ENCODE measurements at regions not wholly inside any gene's neighbourhood (a gene's known extent, or its start where the extent isn't known, plus 50 kb on each side); places are given as distances from the start of the nearest gene placed in this dataset.

- WGBS, 2 donors: 67 to 83% methylated on average over 2 of the region's 2 CpGs
These were observed 208.9 kb upstream of the SLC10A2 start for GRCh38 chr13:103275081-103275480.

DNA sequence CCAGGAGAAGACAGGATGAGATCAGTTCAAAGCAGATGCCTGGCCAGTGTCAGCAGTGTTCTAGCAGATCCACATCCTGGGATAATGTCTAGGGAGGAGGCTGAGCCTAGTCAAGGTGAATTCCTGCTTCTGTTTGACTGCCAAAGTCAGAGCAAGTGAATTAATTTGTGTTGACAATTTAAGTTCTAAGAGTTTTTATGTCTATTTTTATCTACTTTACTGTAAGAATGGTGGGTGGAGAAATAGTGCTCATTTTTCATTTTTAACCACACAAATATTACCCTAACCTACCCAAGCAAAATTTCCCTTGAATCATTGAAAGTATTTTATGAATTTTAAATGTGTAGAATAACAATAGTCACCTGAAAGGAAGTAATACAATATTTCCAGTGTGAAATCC lies 207.6 kb upstream of the SLC10A2 start:
- DNase-seq: no peak
- H3K9me3 ChIP-seq: no peaks in the 10 kb centered on the region

More at GRCh38 chr13:103275081-103275480, 208.9 kb upstream of the SLC10A2 start:
- intact Hi-C loops (cut with DNase I): no loop called here
- no peak overlapping the region for H3K27ac ChIP-seq
- DNase-seq: no peak
- no peaks in the 10 kb centered on the region for H3K9me3 ChIP-seq
- no peaks in the 10 kb centered on the region for H3K36me3 ChIP-seq (replicated peaks in 1 of 2; ENCODE audit: insufficient read depth in 1 of 2, low read depth in 2 of 2)
- H3K4me1 ChIP-seq: no peaks in the 10 kb centered on the region
- H3K27me3 ChIP-seq: no peaks in the 10 kb centered on the region
- no peak for TF ChIP-seq POLR2A (IDR thresholded peaks at IDR 0.05)
- TF ChIP-seq, protein P1, sequence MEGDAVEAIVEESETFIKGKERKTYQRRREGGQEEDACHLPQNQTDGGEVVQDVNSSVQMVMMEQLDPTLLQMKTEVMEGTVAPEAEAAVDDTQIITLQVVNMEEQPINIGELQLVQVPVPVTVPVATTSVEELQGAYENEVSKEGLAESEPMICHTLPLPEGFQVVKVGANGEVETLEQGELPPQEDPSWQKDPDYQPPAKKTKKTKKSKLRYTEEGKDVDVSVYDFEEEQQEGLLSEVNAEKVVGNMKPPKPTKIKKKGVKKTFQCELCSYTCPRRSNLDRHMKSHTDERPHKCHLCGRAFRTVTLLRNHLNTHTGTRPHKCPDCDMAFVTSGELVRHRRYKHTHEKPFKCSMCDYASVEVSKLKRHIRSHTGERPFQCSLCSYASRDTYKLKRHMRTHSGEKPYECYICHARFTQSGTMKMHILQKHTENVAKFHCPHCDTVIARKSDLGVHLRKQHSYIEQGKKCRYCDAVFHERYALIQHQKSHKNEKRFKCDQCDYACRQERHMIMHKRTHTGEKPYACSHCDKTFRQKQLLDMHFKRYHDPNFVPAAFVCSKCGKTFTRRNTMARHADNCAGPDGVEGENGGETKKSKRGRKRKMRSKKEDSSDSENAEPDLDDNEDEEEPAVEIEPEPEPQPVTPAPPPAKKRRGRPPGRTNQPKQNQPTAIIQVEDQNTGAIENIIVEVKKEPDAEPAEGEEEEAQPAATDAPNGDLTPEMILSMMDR (IDR thresholded peaks at IDR 0.05): no peak
- H3K4me3 ChIP-seq: no peak overlapping the region
- no peak for ATAC-seq

DNA sequence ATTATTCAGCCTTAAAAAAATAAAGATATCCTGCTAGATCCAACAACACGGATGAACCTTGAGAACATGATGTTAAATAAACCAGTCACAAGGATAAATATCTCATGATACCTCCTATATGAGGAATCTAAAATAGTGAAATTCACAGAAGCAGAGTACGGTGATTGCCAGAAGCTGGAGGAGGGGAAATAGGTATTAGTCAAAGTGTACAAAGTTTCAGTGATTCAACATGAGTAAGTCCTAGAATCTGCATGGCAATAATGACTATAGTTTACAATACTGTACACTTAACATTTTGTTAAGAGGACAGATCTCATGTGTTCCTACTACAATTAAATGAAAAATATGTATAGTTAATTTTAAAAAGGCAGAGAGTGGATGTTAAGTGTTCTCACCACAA lies 206.6 kb upstream of the SLC10A2 start:
- Histone ChIP-seq H3K27ac (no peak overlapping the region), H3K9me3 (no peaks in the 10 kb centered on the region), H3K27me3 (no peaks in the 10 kb centered on the region), H3K4me1 (no peaks in the 10 kb centered on the region), H3K36me3 (replicated peaks in 1 of 2; ENCODE audit: insufficient read depth in 1 of 2, low read depth in 2 of 2) (no peaks in the 10 kb centered on the region), H3K4me3 (no peak overlapping the region)
- WGBS, 2 donors: 42 to 57% methylated on average over 2 of the region's 2 CpGs
- intact Hi-C loops (cut with DNase I): no loop called here
- no peak for DNase-seq
- TF ChIP-seq, protein P1 (IDR thresholded peaks at IDR 0.05): no peak
- no peak for TF ChIP-seq POLR2A (IDR thresholded peaks at IDR 0.05)
- ATAC-seq: no peak

More for the DNA sequence above, 207.6 kb upstream of the SLC10A2 start:
- no peaks in the 10 kb centered on the region for H3K36me3 ChIP-seq (replicated peaks in 1 of 2; ENCODE audit: insufficient read depth in 1 of 2, low read depth in 2 of 2)
- TF ChIP-seq, protein P1 (IDR thresholded peaks at IDR 0.05): no peak
- no peak for TF ChIP-seq POLR2A (IDR thresholded peaks at IDR 0.05)
- no peaks in the 10 kb centered on the region for H3K4me1 ChIP-seq
- intact Hi-C loops (cut with DNase I): no loop called here
- no peak overlapping the region for H3K27ac ChIP-seq
- no peaks in the 10 kb centered on the region for H3K27me3 ChIP-seq
- no peak overlapping the region for H3K4me3 ChIP-seq
- no peak for ATAC-seq

- Histone ChIP-seq H3K4me1 (no peaks in the 10 kb centered on the region), H3K36me3 (replicated peaks in 1 of 2; ENCODE audit: insufficient read depth in 1 of 2, low read depth in 2 of 2) (no peaks in the 10 kb centered on the region), H3K9me3 (peaks cover 0 to 11% (median 0%) of the 10 kb centered on the region in 3 donors), H3K27me3 (no peaks in the 10 kb centered on the region), H3K27ac (no peak overlapping the region), H3K4me3 (no peak overlapping the region)
- intact Hi-C loops (cut with DNase I): no loop called here
- ATAC-seq (no peak), DNase-seq (no peak)
- 62 to 86% methylated on average over 3 of the region's 3 CpGs for WGBS, 2 donors
- no peak for TF ChIP-seq POLR2A (IDR thresholded peaks at IDR 0.05)
- TF ChIP-seq, protein P1 (IDR thresholded peaks at IDR 0.05): no peak
These were observed 197.2 kb upstream of the SLC10A2 start for GRCh38 chr13:103263448-103263847.

DNA sequence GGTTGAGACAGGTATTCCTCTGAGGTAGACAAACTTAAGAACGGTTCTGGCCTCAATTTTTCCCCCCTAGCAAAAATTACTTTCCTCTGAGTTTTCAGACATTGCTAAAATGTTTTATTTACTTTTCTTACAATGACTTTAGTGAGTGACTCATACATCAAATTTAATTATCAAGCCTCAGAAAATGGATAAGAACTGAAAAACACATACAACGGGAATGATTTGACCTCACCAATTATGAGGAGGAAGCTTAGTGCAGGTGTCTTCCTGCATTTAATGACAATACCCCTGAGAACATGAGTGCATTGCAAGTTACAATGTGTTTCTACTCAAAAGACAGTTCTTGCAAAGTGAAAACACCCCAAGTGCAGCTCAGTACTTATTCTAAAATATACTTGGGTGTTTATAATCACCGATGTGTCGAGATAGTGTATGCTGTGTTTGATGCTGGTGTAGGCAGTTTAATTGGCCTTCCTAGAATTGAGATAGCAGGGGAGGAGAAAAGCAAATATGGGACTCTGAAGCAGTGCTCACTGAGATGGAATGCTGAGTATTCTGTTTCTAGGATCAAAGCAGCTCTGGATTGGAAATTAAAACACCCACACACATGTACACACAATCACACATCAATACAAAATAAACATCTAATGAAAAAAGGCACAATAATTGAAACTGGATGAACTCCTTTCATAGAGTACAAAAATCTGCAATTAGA lies 189.5 kb upstream of the SLC10A2 start:
- intact Hi-C loops (cut with DNase I): no loop called here
- WGBS, 2 donors: 21 to 38% methylated on average over 4 of the region's 4 CpGs
- H3K4me3 ChIP-seq: no peak overlapping the region
- H3K27me3 ChIP-seq: no peaks in the 10 kb centered on the region
- DNase-seq (no peak), ATAC-seq (no peak)
- H3K9me3 ChIP-seq: no peaks in the 10 kb centered on the region
- TF ChIP-seq, protein P1 (IDR thresholded peaks at IDR 0.05): no peak
- no peak for TF ChIP-seq POLR2A (IDR thresholded peaks at IDR 0.05)
- H3K27ac ChIP-seq: no peak overlapping the region
- H3K4me1 ChIP-seq: no peaks in the 10 kb centered on the region
- no peaks in the 10 kb centered on the region for H3K36me3 ChIP-seq (replicated peaks in 1 of 2; ENCODE audit: insufficient read depth in 1 of 2, low read depth in 2 of 2)
